ENCODE measurements at regions not wholly inside any gene's neighbourhood (a gene's known extent, or its start where the extent isn't known, plus 50 kb on each side); places are given as distances from the start of the nearest gene placed in this dataset.

GRCh38 chrX:121863976-121864375, 816.6 kb downstream of the GLUD2 start (continued):
- no peak for TF ChIP-seq CUX1 (IDR thresholded peaks at IDR 0.05; ENCODE audit: insufficient replicate concordance, low read depth, low read length)
- no peak for TF ChIP-seq PML (IDR thresholded peaks at IDR 0.05; ENCODE audit: low read length)
- no peak for TF ChIP-seq PBX3 (IDR thresholded peaks at IDR 0.05; ENCODE audit: insufficient replicate concordance, low read depth, low read length)
- no peak for TF ChIP-seq ZNF24 (IDR thresholded peaks at IDR 0.05)
- TF ChIP-seq STAT3 (IDR thresholded peaks at IDR 0.05; ENCODE audit: low read depth, low read length), result no peak

GRCh38 chrX:121864561-121864960, 817.2 kb downstream of the GLUD2 start:
- WGBS (ENCODE audit: insufficient coverage, insufficient replicate concordance, low lambda C conversion rate, missing lambda C conversion rate), result 13% methylated on average over 2 of the region's 2 CpGs

More at GRCh38 chrX:121864561-121864960, 817.2 kb downstream of the GLUD2 start:
- ChIA-PET POLR2A (no interaction called here), RAD21 (ENCODE audit: unreplicated experiment) (no interaction called here), CTCF (no interaction called here), SMC1A (ENCODE audit: uncharacterized antibody, unreplicated experiment) (interaction anchor here (1.4 kb wide), 1 partner anchor 186 kb away, joined by 3 read pairs; no protein-coding TSS in a partner anchor)
- intact Hi-C loops (cut with micrococcal nuclease; ENCODE audit: unreplicated experiment), result no loop called here
- Histone ChIP-seq H3K9ac (ENCODE audit: control insufficient read depth, insufficient read depth, low read length) (no peak overlapping the region), H3K4me1 (ENCODE audit: control insufficient read depth, insufficient read depth, low read length) (no peaks in the 10 kb centered on the region), H3K79me2 (ENCODE audit: control insufficient read depth, insufficient read depth, low read length) (no peaks in the 10 kb centered on the region), H2AFZ (ENCODE audit: control insufficient read depth, low read depth, low read length) (no peak overlapping the region), H3K4me3 (no peak overlapping the region), H3K27me3 (replicated peaks in 1 of 2; ENCODE audit: control insufficient read depth in 2 of 2, insufficient read depth in 2 of 2, low read length in 1 of 2) (no peaks in the 10 kb centered on the region), H3K9me3 (replicated peaks; ENCODE audit: control insufficient read depth, insufficient read depth, low read length) (no peaks in the 10 kb centered on the region), H3K36me3 (ENCODE audit: control insufficient read depth in 2 of 2, insufficient read depth in 2 of 2, low read length in 1 of 2) (no peaks in the 10 kb centered on the region), H3K27ac (ENCODE audit: control insufficient read depth, insufficient read depth) (no peak overlapping the region), H3K4me2 (ENCODE audit: control insufficient read depth, insufficient read depth) (no peak overlapping the region), H4K20me1 (ENCODE audit: control insufficient read depth, insufficient read depth) (no peaks in the 10 kb centered on the region)
- BruUV-seq (replicated peaks), result no TSS peak
- no peak for ATAC-seq
- FAIRE-seq, result no peak
- TF ChIP-seq RAD51 (IDR thresholded peaks at IDR 0.05) (no peak), STAT3 (IDR thresholded peaks at IDR 0.05; ENCODE audit: low read depth, low read length) (no peak), LARP7 (IDR thresholded peaks at IDR 0.05) (no peak), SMAD5 (IDR thresholded peaks at IDR 0.05; ENCODE audit: low read depth) (no peak), GATAD2B (conservative IDR thresholded peaks at IDR 0.05; ENCODE audit: low read depth) (no peak), CBX3 (IDR thresholded peaks at IDR 0.05; ENCODE audit: borderline replicate concordance, low read depth) (no peak), SIX5 (IDR thresholded peaks at IDR 0.05; ENCODE audit: low read depth, low read length, severe bottlenecking) (no peak), ZNF622 (IDR thresholded peaks at IDR 0.05) (no peak), POU2F2 (IDR thresholded peaks at IDR 0.05; ENCODE audit: borderline replicate concordance, low read depth, low read length) (no peak)
- no peak for DNase-seq (ENCODE audit: low read depth, low spot score)
- in situ Hi-C loops (cut with MboI), result no loop called here

All from GM12878 (cell line).